GM12865 (cell line): ENCODE measurements at regions not wholly inside any gene's neighbourhood (a gene's known extent, or its start where the extent isn't known, plus 50 kb on each side); places are given as distances from the start of the nearest gene placed in this dataset.

Experiments
- DNase-seq: peaks from one replicate; pipeline ENCODE4 v3.0.0; 2010; ENCODE audit warnings: low read depth
- H3K4me3 ChIP-seq: 2 replicates; pipeline ENCODE4 v1.5.1; 2011; ENCODE audit warnings: mild to moderate bottlenecking, low read depth, low read length, control low read depth
- CTCF ChIP-seq: IDR thresholded peaks from 2 replicates; pipeline ENCODE4 v1.5.1; 2011; ENCODE audit warnings: low read length, control low read depth, low read depth, inconsistent platforms; ENCODE audit not compliant: insufficient read depth; ENCODE audit errors: missing control alignments

DNA sequence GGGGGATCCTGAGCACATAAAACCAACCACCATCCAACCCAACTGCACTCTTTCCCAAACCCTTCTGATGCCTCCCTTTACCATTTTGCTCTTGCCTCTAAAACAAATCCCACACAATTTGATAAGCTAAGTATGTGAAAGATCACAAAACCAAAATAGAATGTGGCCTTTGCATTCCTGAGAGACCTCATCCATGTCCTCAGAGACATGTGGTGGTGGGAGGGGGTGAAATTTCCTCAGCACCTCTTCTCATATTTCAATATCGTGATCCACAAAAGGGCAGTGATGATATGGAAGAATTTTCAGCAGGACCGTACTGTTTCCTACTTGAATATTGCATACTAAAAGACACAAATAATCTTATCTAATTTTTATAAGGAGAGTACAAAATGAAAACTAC, 423.3 kb downstream of the TLE1 start:
- no peak for DNase-seq
- TF ChIP-seq CTCF = no peak
- H3K4me3 ChIP-seq = no peak overlapping the region

DNA sequence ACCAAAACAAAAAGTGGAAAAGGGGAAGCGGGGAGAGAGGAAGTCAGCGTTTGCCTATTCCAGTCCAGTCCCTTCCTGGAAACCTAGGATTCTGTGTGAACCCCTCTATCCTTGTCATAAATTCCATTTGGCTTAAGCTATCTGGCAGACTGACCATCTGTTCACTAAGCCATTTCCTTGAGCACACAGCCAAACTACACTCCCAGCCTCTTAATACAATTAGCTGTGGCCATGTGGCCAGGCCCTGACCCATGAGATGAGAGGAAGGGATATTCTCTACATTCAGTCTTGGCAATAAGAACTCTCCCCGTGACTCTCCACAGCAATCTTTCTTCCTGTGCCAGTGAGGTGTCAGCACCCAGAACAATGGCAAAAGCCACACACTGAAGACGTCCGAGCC, 424.8 kb downstream of the TLE1 start:
- DNase-seq = no peak
- no peak for TF ChIP-seq CTCF
- H3K4me3 ChIP-seq = no peak overlapping the region

DNA sequence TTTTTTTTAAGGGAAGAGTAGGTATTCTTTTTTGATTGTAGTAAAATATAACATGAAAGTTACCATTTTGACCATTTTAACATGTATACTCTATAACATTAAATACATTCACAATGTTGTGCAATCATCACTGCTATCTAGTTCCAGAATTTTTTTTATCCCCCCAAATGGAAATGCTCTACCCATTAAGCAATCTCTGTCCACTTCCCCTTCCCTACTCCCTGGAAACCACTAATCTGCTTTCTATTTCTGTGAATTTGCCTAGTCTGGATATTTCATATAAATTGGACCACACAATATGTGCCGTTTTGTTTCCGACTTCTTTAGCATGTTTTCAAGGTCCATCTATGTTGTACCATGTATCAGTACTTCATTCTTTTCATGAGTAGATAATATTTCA, 429.5 kb downstream of the TLE1 start:
- TF ChIP-seq CTCF = no peak
- DNase-seq = no peak

DNA sequence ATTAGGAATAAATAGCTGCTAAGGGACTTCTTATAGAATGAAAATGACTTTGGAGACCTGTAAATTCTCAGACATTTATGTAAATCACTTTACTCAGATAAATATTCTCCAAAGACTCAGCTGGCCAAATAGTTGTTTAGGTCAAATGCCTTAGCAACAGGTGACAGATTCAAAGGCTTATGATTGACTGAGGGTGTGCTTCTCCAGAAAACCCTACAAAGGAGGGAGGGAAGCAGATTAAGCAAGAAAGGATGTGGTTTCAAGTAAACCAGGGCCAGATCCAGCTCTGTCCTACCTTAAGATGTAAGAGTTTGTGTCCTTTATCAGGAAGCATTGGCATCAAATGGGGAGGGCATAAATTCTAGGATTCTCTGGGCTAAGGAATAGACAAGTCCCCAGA, 433.0 kb downstream of the TLE1 start:
- no peak for DNase-seq
- TF ChIP-seq CTCF = no peak
- no peak overlapping the region for H3K4me3 ChIP-seq

More for the DNA sequence above, 429.5 kb downstream of the TLE1 start:
- H3K4me3 ChIP-seq = no peak overlapping the region

DNA sequence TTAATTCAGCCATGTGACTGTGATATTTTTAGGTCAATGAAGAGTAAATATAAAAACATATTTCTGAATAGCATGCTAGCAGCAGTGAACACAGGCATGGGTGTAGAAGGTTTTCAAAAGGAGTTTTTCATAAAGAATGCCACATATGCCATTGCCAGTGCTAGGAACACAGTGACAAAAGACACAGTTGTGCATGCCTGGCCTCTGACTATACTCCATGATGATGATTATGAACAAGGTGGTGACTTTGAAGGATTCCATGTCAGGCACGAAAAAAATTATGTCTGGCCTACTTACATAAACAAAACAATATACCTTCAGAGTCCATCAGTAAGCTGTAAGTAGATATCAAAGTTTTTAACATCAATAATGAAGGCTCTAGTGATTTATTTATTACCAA, 438.7 kb downstream of the TLE1 start:
- no peak for TF ChIP-seq CTCF
- no peak for DNase-seq
- no peak overlapping the region for H3K4me3 ChIP-seq

- no peak for TF ChIP-seq CTCF
- no peak for DNase-seq
- no peak overlapping the region for H3K4me3 ChIP-seq
Observed at GRCh38 chr9:81250041-81250440, 439.3 kb downstream of the TLE1 start.

- DNase-seq = no peak
- TF ChIP-seq CTCF = no peak
- no peak overlapping the region for H3K4me3 ChIP-seq
Observed at GRCh38 chr9:81245254-81245956, 443.9 kb downstream of the TLE1 start.
